OCI-LY7 (cell line): ENCODE measurements at regions not wholly inside any gene's neighbourhood (a gene's known extent, or its start where the extent isn't known, plus 50 kb on each side); places are given as distances from the start of the nearest gene placed in this dataset.
A peak's percentile ranks its signal among the peaks of the same experiment; 100 is the strongest.

Experiments
- BruUV-seq: library from RNA; stranded (reverse); fragments of 400-500 nt; replicated peaks from 2 replicates; lab custom pipeline; 2021; lab: Mats Ljungman, UMichigan
- CTCF ChIA-PET: fragments of 300-600 bp; sonication (Branson Sonifier 250); formaldehyde crosslinking; loops from one replicate; lab custom pipeline; 2022; ENCODE audit warnings: antibody characterized with exemption; ENCODE audit not compliant: unreplicated experiment; lab: Charles Lee
- POLR2A ChIA-PET: fragments of 300-600 bp; sonication (Branson Sonifier 250); formaldehyde crosslinking; loops from one replicate; lab custom pipeline; 2022; ENCODE audit warnings: antibody characterized with exemption; lab: Charles Lee
- DNase-seq: peaks from one replicate; pipeline ENCODE4 v3.0.0-alpha.2; 2015; ENCODE audit warnings: low spot score
- H2AFZ ChIP-seq: fragments of 200-600 bp; sonication (generic), shearing (Covaris generic); 2 replicates; pipeline ENCODE4 v1.6.1; 2014; ENCODE audit warnings: mild to moderate bottlenecking, antibody characterized with exemption, low read length, moderate library complexity
- H3K27ac ChIP-seq: fragments of 200-600 bp; sonication (generic); 2 replicates; pipeline ENCODE4 v1.5.1; 2014; ENCODE audit warnings: mixed run types, low read depth, mild to moderate bottlenecking, moderate library complexity, low read length, inconsistent platforms; ENCODE audit not compliant: poor library complexity, severe bottlenecking
- H3K36me3 ChIP-seq: fragments of 200-600 bp; sonication (generic); 2 replicates; pipeline ENCODE4 v1.6.1; 2014; ENCODE audit warnings: mild to moderate bottlenecking, antibody characterized with exemption, low read length, moderate library complexity, mixed read lengths; ENCODE audit not compliant: insufficient read depth
- H3K4me1 ChIP-seq: fragments of 200-600 bp; sonication (generic); 2 replicates; pipeline ENCODE4 v1.5.1; 2014; ENCODE audit warnings: mild to moderate bottlenecking, low read length; ENCODE audit not compliant: insufficient read depth, poor library complexity, severe bottlenecking
- H3K4me2 ChIP-seq: fragments of 200-600 bp; sonication (generic); 2 replicates; pipeline ENCODE4 v1.6.1; 2014; ENCODE audit warnings: mild to moderate bottlenecking, low read length
- H3K4me3 ChIP-seq: fragments of 200-600 bp; sonication (generic); 2 replicates; pipeline ENCODE4 v1.5.1; 2014; ENCODE audit warnings: mild to moderate bottlenecking, low read depth, low read length; ENCODE audit not compliant: poor library complexity, severe bottlenecking
- H3K79me2 ChIP-seq: fragments of 200-600 bp; sonication (generic); 2 replicates; pipeline ENCODE4 v1.6.1; 2016; ENCODE audit warnings: low read depth, mild to moderate bottlenecking, low read length, moderate library complexity, mixed read lengths; ENCODE audit not compliant: insufficient read depth
- H3K9me2 ChIP-seq: fragments of 200-600 bp; sonication (generic); 2 replicates; pipeline ENCODE4 v1.6.1; 2016; ENCODE audit warnings: mild to moderate bottlenecking, low read length, mixed read lengths; ENCODE audit not compliant: insufficient read depth
- H3K9me3 ChIP-seq: fragments of 200-600 bp; sonication (generic); 2 replicates; pipeline ENCODE4 v1.6.1; 2014; ENCODE audit warnings: mild to moderate bottlenecking, mixed run types, low read length, mixed read lengths
- H4K20me1 ChIP-seq: fragments of 200-600 bp; sonication (generic); 2 replicates; pipeline ENCODE4 v1.6.1; 2014; ENCODE audit warnings: mild to moderate bottlenecking, antibody characterized with exemption, low read length, moderate library complexity, mixed read lengths; ENCODE audit not compliant: insufficient read depth
- EZH2phosphoT487 ChIP-seq: fragments of 200-600 bp; sonication (generic); IDR thresholded peaks from 2 replicates; pipeline ENCODE4 v1.6.1; 2018; ENCODE audit warnings: low read depth, borderline replicate concordance, mild to moderate bottlenecking, mixed run types, antibody characterized with exemption, low read length, moderate library complexity, mixed read lengths
- intact Hi-C: fragments of 100-400 bp; cut with micrococcal nuclease; formaldehyde crosslinking; loops from one replicate; pipeline ENCODE4 v1.10.0; 2022; ENCODE audit not compliant: unreplicated experiment
- TF ChIP-seq, protein P1 (sequence below): fragments of 200-600 bp; sonication (generic); conservative IDR thresholded peaks from 2 replicates; pipeline ENCODE4 v1.5.1; 2014; ENCODE audit warnings: mild to moderate bottlenecking, antibody characterized with exemption, low read length, moderate library complexity, mixed read lengths

DNA sequence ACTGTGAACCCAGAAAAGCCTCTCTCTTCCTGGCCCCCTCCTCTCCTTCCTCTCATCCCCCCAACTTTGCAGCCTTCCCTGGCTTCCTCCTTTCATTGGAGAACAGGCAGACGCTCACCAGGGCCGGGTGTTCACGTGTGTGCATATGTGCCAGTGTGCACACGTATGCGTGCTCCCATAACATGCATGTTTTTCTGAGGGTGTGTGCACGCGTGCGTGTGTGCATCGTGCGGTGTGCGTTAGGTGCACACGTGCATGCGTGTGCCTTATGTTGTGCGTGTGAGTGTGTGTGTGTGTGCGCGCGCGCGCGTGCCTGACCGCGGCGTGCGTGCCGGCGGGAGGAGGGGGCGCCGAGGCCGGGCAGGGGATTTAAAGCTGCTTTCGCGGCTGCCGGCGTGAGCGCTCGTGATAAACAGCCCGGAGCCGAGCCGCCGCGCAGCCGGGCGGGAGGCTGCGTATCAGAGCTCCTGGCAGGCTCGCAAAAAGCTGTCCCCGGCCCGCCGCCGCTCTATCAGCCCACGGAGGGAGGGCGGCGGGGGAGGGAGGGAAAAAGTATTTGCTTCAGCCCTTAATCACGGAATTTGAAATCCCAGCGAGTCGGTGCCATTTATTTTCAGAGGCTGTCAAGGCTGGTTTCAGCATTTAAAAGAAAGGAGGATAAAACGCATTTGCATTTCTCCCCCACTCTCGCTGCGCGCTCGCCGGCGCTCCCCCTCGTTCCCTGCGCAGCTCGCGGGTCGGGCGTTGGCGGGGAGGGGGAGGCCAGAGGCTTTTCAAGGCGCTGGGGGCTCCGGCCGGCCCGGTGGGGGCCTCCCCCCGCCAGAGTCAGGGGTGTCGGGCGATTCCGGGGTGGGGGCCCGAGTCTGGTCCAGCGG is 183.9 kb downstream of the C9orf50 start:
- Histone ChIP-seq H3K4me1 (peaks cover 5% of the 10 kb centered on the region), H4K20me1 (no peaks in the 10 kb centered on the region), H3K9me3 (no peaks in the 10 kb centered on the region), H3K4me2 (peak overlapping the region; percentile 30; the same call in 1 of the 2 replicates), H2AFZ (no peak overlapping the region), H3K9me2 (no peaks in the 10 kb centered on the region), H3K79me2 (no peaks in the 10 kb centered on the region), H3K36me3 (no peaks in the 10 kb centered on the region), H3K4me3 (peak overlapping the region; percentile 4), H3K27ac (no peak overlapping the region)
- no peak for TF ChIP-seq EZH2phosphoT487
- TF ChIP-seq, protein P1, sequence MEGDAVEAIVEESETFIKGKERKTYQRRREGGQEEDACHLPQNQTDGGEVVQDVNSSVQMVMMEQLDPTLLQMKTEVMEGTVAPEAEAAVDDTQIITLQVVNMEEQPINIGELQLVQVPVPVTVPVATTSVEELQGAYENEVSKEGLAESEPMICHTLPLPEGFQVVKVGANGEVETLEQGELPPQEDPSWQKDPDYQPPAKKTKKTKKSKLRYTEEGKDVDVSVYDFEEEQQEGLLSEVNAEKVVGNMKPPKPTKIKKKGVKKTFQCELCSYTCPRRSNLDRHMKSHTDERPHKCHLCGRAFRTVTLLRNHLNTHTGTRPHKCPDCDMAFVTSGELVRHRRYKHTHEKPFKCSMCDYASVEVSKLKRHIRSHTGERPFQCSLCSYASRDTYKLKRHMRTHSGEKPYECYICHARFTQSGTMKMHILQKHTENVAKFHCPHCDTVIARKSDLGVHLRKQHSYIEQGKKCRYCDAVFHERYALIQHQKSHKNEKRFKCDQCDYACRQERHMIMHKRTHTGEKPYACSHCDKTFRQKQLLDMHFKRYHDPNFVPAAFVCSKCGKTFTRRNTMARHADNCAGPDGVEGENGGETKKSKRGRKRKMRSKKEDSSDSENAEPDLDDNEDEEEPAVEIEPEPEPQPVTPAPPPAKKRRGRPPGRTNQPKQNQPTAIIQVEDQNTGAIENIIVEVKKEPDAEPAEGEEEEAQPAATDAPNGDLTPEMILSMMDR: no peak
- no TSS peak for BruUV-seq
- POLR2A ChIA-PET: interaction anchor here (0.6 kb wide), 1 partner anchor 9 kb away, joined by 3 read pairs; no protein-coding TSS in a partner anchor
- intact Hi-C loops: no loop called here
- DNase-seq: no peak
- CTCF ChIA-PET: no interaction called here

DNA sequence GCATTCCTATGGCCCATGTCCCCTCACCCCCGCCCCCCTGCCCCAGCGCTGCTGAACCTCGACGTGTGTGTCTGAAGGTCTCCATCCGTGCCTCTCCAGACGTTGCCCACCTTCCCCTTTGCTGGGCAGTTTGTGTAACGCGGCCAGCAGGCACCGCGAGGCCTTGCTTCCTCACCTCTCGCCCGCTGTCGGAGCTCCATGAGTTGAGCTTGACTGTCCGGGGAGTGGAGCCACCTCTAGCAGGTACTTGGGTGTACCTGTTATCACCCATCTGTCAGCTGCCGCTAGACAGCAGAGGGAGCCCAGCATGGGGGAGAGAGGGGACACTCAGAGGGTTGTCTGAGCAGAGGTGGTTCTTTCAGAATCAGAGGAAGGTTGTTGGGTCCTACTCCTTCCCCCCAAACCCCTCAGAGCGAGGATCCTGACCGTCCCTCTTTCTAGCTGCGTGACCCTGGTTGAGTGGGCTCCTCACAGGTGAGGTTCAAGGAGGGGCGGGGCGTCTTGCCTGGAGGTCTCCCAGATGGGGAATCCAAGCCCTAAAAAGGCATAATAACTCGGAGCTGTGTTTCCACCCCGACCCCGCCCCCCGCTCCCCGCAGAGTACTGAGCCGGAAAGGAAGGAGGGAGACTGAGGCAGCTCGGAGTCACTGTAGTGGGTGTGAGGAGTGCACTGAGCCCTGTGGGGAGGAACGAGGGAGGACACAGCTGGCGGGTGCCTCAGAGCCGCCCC is 184.7 kb downstream of the C9orf50 start:
- Histone ChIP-seq H3K36me3 (no peaks in the 10 kb centered on the region), H3K4me2 (no peak overlapping the region), H3K9me2 (no peaks in the 10 kb centered on the region), H3K9me3 (no peaks in the 10 kb centered on the region), H3K4me3 (no peak overlapping the region), H3K79me2 (no peaks in the 10 kb centered on the region), H3K27ac (no peak overlapping the region), H3K4me1 (peaks cover 5% of the 10 kb centered on the region), H2AFZ (no peak overlapping the region), H4K20me1 (no peaks in the 10 kb centered on the region)
- no peak for TF ChIP-seq EZH2phosphoT487
- TF ChIP-seq, protein P1: no peak
- no peak for DNase-seq
- intact Hi-C loops: no loop called here
- no TSS peak for BruUV-seq
- POLR2A ChIA-PET: interaction anchor here (0.5 kb wide), 1 partner anchor 64 kb away, joined by 4 read pairs; no protein-coding TSS in a partner anchor
- CTCF ChIA-PET: no interaction called here
